ENCODE measurements at regions not wholly inside any gene's neighbourhood (a gene's known extent, or its start where the extent isn't known, plus 50 kb on each side); places are given as distances from the start of the nearest gene placed in this dataset.

DNA sequence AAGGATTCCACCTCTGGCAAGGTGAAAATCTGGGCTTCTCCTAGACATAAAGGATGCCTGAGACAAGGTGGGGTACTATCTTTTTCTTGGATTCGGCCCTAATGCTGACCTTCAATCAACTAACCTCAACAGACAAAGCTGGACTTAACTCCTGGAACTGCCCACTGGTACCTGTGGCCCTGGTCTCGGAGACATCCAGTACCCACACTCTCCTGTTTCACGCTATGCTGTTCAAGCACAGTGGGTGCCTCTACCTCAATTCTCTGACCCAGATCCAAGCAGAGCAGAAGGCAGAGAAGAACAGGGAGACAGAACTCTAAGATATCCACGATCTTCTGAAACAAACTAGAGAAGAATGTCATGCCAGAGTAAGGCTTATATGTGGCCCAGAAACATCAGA, 189.8 kb upstream of the FOXQ1 start:
- no peak for DNase-seq (ENCODE audit: low spot score)

GRCh38 chr6:1118287-1118647, 193.6 kb upstream of the FOXQ1 start:
- DNase-seq (ENCODE audit: low spot score): no peak

DNA sequence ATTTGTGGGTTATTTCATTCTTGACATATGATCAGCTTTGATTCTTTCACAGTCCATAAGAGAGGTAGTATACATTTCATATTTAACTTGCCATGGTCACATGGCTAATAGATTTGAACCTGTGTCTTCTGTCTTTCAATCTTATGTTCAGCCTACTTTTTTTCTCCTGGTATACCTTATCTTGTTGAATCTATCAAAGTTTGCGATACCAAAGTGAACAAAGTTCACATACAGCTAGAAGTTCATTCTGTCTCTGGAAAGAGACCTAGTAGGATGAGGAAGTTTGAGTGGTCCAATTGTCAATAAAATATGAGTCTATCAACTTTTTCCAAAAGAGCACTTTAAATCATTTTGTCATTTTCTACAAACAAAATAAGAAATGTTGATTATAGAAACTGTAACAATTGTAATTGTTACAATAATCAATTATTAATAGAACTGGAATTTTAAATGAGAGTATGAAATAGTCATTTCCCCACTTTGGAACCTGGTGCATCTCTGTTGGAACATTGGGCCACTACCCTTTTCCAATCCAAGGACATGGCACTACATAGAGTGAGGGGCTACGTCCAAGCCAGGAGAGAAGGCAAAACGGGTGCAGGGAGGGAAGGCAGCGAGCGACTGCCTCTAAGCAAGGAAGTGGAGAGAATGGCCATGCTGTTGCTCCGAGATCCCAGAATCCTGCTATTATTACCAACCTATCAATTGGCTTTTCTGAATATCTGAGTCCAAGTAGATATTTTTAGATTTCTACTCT, 194.2 kb upstream of the FOXQ1 start:
- DNase-seq (ENCODE audit: low spot score): no peak

DNA sequence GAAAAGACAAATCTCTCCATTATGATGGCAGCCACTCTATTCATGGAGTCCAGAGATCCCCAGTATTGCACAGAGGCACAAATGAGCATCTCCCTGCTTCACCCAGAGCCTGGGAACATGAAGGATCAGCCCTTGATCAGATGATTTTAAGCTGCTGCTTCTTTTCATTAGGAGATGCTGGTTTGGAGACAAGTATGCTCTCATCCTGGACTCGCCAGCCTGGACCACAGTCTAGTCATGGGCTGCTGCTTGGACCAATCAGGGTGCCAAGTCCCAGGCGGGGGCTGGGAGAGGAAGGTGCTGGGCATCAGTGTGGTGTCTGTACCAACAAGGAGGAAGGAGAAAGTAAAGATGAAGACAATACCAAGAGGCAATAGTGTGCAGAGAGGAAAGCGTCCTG, 195.7 kb upstream of the FOXQ1 start:
- DNase-seq (ENCODE audit: low spot score): no peak

- no peak for DNase-seq (ENCODE audit: low spot score)
Observed at GRCh38 chr6:1113916-1114540, 197.9 kb upstream of the FOXQ1 start.

DNA sequence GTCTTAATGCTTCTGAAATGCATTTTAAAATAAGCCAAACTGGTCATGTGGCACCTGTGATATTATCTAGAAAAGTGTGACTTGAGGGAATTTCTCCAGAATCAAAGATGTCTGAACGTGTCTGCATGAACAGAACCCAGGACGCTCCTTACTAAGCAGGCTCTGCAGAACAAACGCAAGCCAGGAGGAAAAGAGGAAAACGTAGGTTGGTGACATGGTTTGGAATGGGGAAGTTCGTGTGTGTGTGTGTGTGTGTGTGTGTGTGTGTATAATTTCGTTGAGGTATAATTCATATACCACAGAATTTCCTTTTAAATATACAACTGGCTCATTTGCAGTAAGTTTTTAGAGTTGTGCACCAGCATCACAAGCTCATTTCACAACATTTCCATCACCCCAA, 200.5 kb upstream of the FOXQ1 start:
- no peak for DNase-seq (ENCODE audit: low spot score)

DNA sequence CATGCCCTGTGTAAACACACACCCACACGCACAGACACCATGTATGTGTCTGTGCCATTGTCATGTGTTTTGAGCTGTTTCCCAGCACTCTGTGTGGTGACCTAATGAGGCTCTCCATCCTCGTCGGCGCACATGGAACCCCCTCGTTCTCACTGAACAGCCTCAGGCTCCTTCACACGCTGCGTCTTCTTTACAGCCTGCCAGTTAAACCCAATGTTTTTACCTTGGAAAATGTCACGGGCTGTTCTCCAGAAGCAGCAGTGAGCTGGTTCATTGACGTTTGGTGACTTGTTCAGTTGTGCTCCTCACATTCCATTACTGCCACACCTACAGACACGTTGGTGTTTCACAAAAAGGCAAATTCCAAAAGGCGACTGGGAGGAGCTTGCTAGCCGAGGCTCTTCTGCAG, 201.0 kb upstream of the FOXQ1 start:
- DNase-seq (ENCODE audit: low spot score): no peak

GRCh38 chr6:1110164-1110563, 201.7 kb upstream of the FOXQ1 start:
- DNase-seq (ENCODE audit: low spot score): no peak

- DNase-seq (ENCODE audit: low spot score): no peak
Observed at GRCh38 chr6:1109134-1109533, 202.8 kb upstream of the FOXQ1 start.

DNA sequence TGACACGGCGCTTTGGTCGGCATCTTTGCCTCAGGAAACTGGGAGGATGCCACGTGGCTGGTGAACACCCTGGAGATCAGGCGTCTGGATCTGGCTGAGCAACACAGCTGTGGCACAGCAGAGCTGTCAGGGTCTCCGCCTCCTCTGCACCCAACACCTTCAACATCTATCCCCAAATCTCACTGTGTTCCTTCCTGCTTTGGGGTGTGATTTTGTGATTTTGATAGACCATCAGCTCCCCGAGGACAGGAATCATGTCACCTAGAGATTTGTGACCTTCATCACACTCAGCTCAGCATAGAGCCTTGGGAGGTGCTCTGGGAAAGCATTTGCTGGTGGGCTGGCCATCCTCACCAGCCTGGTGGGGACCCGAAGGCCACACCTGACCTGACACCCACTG, 203.7 kb upstream of the FOXQ1 start:
- DNase-seq (ENCODE audit: low spot score): no peak

GRCh38 chr6:1107578-1107977, 204.3 kb upstream of the FOXQ1 start:
- no peak for DNase-seq (ENCODE audit: low spot score)

DNA sequence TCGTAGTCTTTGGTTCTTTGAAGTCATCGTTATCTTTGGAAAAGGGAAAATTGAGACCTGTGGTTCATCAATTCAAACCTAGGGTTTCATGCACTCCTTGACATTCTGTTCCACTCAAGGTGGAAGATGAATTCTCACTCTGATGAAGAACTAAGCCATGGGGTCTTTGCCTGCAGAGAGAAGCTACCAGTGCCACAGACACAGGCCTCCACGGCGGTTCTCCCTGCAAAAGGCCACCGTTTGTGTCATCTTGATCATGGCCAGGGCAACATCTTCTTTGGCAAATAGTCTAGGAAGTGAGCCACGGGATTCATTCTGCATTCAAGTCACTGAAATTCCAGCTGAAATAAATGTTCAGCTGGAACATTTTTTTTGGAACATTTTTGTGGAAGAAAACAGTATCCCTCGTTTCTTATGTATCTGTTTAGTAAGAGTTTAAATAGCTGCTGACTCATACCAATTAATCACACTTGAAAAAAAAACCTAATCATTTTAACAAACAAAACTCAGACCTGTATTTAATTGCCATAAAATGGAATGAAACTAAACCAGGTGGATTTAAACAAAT, 206.0 kb upstream of the FOXQ1 start:
- DNase-seq (ENCODE audit: low spot score): no peak

DNA sequence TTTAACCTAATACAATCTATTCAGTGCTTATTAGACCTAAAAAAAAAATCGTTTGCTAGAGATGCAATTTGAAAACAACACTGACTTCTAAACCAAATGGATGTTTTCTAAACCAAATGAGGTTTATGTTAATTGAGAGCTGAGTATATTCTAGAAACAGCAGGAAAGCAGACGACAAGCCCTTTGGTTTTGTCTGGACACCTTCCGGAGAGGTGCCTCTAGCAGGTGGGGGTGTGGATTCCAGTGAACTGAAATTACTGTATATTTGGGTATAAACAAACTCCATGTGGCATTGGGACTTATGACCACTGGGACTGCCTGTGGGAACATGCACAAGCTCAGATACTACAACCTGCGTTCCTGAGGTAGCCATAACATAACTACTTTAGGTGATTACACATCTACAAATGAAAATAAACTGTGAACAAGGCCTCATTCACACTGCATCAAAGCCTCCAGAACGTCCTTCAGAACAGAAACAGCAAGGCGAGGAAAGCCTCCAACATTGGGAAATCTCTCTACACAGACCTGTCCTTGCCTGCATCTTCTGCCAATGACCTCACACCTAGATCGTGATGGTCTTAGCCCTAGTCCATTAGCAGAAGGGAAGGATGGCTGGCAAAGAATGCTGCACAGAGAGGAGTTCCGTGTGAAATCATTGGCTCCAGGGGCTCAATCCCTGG, 206.8 kb upstream of the FOXQ1 start:
- no peak for DNase-seq (ENCODE audit: low spot score)

DNA sequence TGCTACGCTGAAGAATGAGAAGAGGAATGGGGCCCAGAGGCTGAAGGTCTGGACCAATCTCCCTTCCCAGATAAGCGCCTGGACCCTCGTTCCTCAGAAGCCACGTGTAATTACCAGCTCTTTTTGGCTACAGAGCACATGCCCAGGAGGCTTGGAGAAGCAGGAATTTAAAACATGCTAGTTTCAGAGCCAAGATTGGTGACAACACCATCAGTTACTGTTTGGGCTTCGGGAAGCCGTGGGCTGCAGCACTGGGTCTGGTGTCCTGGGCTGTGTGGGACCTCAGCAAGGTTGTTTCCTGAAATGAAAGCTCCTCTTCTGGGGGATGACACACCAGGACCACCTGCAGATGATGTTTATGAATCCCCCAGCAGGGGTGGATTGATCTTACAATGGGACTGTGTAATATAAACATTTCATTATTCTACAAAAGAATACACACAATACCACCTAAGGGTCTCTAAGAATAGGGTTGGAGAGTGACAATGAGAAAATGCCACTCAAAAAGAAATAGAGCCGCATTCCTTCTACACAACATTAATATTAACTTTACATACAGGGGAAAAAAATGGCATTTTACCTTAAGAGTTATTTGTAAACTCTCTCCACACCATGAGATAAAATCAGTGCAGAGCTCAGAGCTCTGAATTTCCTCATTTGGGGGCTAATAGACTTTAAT, 207.8 kb upstream of the FOXQ1 start:
- DNase-seq (ENCODE audit: low spot score): peak; percentile 41

GRCh38 chr6:1103021-1103420, 208.9 kb upstream of the FOXQ1 start:
- DNase-seq (ENCODE audit: low spot score): no peak

- no peak for DNase-seq (ENCODE audit: low spot score)
Observed at GRCh38 chr6:1100269-1100668, 211.6 kb upstream of the FOXQ1 start.

DNA sequence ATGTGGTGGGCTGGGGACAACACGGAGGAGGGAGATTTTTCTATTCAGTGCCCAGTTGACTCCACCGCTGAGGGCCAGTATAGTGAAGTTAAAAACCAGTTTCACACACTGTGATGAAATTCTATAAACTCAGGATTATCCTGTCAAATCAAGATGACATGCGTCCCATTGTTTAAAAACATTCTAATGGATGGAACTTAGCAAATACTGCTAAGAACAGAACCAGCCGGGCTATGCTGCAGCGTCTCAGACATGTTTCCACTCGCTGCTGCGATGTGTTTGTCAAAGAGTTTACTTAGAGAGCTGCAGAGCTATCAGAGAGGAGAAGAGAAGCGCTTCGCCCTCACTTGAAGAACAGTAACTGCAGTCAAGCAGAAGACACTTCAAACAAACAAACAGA, 212.6 kb upstream of the FOXQ1 start:
- no peak for DNase-seq (ENCODE audit: low spot score)

DNA sequence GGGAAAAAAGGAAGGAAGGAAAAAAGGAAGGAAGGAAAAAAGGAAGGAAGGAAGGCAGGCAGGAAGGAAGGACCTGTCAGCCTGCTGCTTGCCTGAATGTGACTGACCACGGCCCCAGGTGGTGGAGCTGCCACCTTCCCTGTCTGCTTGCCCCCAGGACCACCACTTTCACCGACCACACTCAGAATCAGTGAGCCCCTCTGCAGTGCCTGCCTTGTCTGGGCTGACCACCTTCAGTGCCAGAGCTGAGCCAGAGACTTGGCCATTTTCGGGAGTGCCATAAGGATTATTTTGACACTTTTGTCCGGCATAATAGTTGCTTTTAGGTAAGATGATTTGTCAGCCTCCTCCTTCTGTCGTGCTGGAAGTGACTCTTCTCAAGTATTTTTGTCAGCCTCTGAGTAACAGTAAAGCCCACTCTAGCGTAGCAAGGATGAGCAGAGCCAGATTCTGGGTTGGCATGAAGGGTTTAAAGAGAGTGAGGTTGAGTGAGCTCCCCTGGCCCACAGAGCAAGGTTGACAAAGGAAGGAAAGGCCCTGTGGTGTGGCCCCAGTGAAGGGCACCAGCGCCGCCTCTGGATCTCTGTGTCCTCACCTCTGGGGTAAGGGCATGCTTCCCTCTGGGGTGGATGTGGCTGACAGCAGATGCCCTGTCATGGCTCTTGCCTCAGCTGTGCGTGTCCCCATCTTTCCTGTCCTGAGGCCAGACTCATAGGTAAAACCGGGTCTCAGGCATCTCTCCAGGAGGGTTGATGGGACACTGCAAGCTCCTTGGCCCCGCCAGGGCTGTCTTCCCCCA, 214.7 kb upstream of the FOXQ1 start:
- DNase-seq (ENCODE audit: low spot score): no peak

- peak; percentile 59 for DNase-seq (ENCODE audit: low spot score)
Observed at GRCh38 chr6:1094306-1094705, 217.6 kb upstream of the FOXQ1 start.

GRCh38 chr6:1091900-1092299, 220.0 kb upstream of the FOXQ1 start:
- no peak for DNase-seq (ENCODE audit: low spot score)

- DNase-seq (ENCODE audit: low spot score): no peak
Observed at GRCh38 chr6:1089859-1090258, 222.0 kb upstream of the FOXQ1 start.

- no peak for DNase-seq (ENCODE audit: low spot score)
Observed at GRCh38 chr6:1088492-1089001, 223.4 kb upstream of the FOXQ1 start.

All from AG08396 (cell line).